Fibroblast of lung (primary cell): ENCODE measurements at regions not wholly inside any gene's neighbourhood (a gene's known extent, or its start where the extent isn't known, plus 50 kb on each side); places are given as distances from the start of the nearest gene placed in this dataset.

Experiments used
- EZH2 ChIP-seq: IDR thresholded peaks from 2 replicates; pipeline ENCODE4 v1.5.1; 2012; ENCODE audit warnings: low read length, control low read depth, mild to moderate bottlenecking; ENCODE audit errors: missing control alignments
- TF ChIP-seq, protein P1 (sequence below), 2 donors: IDR thresholded peaks in 1 of 2; conservative IDR thresholded peaks in 1 of 2; 1 replicate in 1 of 2; 2 replicates in 1 of 2; pipeline ENCODE4 v1.5.1; 2011 to 2012; ENCODE audit warnings: low read length in 2 of 2, control low read depth in 1 of 2, inconsistent platforms in 1 of 2, low read depth in 1 of 2, mild to moderate bottlenecking in 1 of 2

GRCh38 chr2:217741381-217741955 is 261.3 kb downstream of the TNS1 start:
- TF ChIP-seq, protein P1, sequence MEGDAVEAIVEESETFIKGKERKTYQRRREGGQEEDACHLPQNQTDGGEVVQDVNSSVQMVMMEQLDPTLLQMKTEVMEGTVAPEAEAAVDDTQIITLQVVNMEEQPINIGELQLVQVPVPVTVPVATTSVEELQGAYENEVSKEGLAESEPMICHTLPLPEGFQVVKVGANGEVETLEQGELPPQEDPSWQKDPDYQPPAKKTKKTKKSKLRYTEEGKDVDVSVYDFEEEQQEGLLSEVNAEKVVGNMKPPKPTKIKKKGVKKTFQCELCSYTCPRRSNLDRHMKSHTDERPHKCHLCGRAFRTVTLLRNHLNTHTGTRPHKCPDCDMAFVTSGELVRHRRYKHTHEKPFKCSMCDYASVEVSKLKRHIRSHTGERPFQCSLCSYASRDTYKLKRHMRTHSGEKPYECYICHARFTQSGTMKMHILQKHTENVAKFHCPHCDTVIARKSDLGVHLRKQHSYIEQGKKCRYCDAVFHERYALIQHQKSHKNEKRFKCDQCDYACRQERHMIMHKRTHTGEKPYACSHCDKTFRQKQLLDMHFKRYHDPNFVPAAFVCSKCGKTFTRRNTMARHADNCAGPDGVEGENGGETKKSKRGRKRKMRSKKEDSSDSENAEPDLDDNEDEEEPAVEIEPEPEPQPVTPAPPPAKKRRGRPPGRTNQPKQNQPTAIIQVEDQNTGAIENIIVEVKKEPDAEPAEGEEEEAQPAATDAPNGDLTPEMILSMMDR (conservative IDR thresholded peaks at IDR 0.05 in 1 of 2, IDR thresholded peaks at IDR 0.05 in 1 of 2; ENCODE audit: low read depth in 1 of 2, low read length in 2 of 2), result no peak
- no peak for TF ChIP-seq EZH2
